ENCODE measurements at regions not wholly inside any gene's neighbourhood (a gene's known extent, or its start where the extent isn't known, plus 50 kb on each side); places are given as distances from the start of the nearest gene placed in this dataset.

GRCh38 chr5:159555084-159555483, 224.8 kb upstream of the IL12B start:
- no peak for DNase-seq (ENCODE audit: low spot score)
- Mint-ChIP-seq H3K27ac (ENCODE audit: unreplicated experiment) (no peak overlapping the region), H3K4me1 (ENCODE audit: unreplicated experiment) (no peaks in the 10 kb centered on the region), H3K36me3 (ENCODE audit: low read depth, unreplicated experiment) (no peaks in the 10 kb centered on the region), H3K4me3 (ENCODE audit: unreplicated experiment) (no peak overlapping the region), H3K9me3 (ENCODE audit: unreplicated experiment) (no peaks in the 10 kb centered on the region), H3K27me3 (ENCODE audit: unreplicated experiment) (no peaks in the 10 kb centered on the region)
- TF ChIP-seq CTCF (IDR thresholded peaks at IDR 0.05; ENCODE audit: unreplicated experiment), result no peak

DNA sequence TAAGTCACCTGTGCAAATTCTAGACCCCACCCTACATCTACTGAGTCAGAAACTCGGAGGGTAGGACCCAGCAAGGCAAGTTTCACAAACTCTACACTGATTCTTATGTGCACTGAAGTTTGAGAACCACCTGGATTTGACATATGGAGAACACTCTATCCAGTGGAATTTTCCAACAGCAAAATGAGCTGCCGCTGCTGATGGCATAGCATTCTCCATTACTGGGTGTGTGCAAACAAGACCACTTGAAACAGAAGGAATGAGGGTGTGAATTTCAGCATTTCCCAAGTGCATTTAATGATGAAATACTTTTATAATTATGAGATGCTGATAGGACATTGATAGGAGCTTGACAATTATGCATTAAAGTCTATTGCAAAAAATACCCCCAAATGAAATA, 229.1 kb upstream of the IL12B start:
- Mint-ChIP-seq H3K9me3 (ENCODE audit: unreplicated experiment) (no peaks in the 10 kb centered on the region), H3K4me3 (ENCODE audit: unreplicated experiment) (no peak overlapping the region), H3K27ac (ENCODE audit: unreplicated experiment) (no peak overlapping the region), H3K36me3 (ENCODE audit: low read depth, unreplicated experiment) (no peaks in the 10 kb centered on the region), H3K27me3 (ENCODE audit: unreplicated experiment) (no peaks in the 10 kb centered on the region), H3K4me1 (ENCODE audit: unreplicated experiment) (no peaks in the 10 kb centered on the region)
- no peak for TF ChIP-seq CTCF (IDR thresholded peaks at IDR 0.05; ENCODE audit: unreplicated experiment)
- DNase-seq (ENCODE audit: low spot score), result no peak

DNA sequence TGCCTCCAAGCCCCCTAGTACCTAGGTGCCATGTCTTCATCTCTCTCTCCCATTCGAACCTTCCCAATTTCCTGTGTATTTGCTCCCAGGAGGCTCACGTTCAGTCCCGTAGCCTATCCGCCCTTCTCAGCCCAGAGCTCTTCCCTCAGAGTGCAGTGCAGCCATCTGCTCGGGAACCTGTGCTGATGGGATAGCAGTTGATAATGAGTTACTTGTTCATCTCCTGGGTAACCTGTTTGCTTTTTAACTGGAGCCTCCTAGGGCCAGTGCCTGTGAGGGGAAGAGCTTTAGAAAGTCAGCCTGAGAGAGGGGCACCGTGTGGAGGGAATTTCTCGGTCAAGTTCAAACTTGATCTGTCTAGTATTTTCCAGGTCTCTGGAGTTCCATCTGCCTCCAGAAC, 229.8 kb upstream of the IL12B start:
- no peaks in the 10 kb centered on the region for H3K36me3 Mint-ChIP-seq (ENCODE audit: low read depth, unreplicated experiment)
- H3K27me3 Mint-ChIP-seq (ENCODE audit: unreplicated experiment), result no peaks in the 10 kb centered on the region
- no peak for TF ChIP-seq CTCF (IDR thresholded peaks at IDR 0.05; ENCODE audit: unreplicated experiment)
- H3K4me3 Mint-ChIP-seq (ENCODE audit: unreplicated experiment), result no peak overlapping the region
- no peak for DNase-seq (ENCODE audit: low spot score)
- no peaks in the 10 kb centered on the region for H3K9me3 Mint-ChIP-seq (ENCODE audit: unreplicated experiment)
- no peak overlapping the region for H3K27ac Mint-ChIP-seq (ENCODE audit: unreplicated experiment)
- H3K4me1 Mint-ChIP-seq (ENCODE audit: unreplicated experiment), result no peaks in the 10 kb centered on the region

DNA sequence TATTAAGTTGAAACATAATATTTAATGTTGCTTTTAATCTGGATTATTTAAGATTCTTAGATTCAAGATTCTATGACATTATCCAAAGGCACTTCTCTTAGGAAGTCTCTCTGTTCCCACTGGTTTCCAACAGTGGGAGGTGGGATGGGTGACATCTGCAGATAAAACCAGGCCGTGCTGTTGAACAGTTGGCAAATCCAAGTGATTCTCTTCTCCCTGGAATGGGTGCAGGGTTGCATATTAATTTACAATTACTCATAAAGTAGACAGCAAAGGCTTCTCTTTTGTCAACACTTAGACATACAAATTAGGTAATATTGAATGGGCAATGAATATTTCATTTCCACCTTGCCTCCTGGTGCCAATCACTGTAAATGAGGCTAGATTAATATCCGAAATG, 233.7 kb upstream of the IL12B start:
- no peaks in the 10 kb centered on the region for H3K36me3 Mint-ChIP-seq (ENCODE audit: low read depth, unreplicated experiment)
- no peak overlapping the region for H3K4me3 Mint-ChIP-seq (ENCODE audit: unreplicated experiment)
- no peaks in the 10 kb centered on the region for H3K27me3 Mint-ChIP-seq (ENCODE audit: unreplicated experiment)
- no peak for TF ChIP-seq CTCF (IDR thresholded peaks at IDR 0.05; ENCODE audit: unreplicated experiment)
- no peaks in the 10 kb centered on the region for H3K4me1 Mint-ChIP-seq (ENCODE audit: unreplicated experiment)
- H3K27ac Mint-ChIP-seq (ENCODE audit: unreplicated experiment), result no peak overlapping the region
- no peak for DNase-seq (ENCODE audit: low spot score)
- no peaks in the 10 kb centered on the region for H3K9me3 Mint-ChIP-seq (ENCODE audit: unreplicated experiment)

DNA sequence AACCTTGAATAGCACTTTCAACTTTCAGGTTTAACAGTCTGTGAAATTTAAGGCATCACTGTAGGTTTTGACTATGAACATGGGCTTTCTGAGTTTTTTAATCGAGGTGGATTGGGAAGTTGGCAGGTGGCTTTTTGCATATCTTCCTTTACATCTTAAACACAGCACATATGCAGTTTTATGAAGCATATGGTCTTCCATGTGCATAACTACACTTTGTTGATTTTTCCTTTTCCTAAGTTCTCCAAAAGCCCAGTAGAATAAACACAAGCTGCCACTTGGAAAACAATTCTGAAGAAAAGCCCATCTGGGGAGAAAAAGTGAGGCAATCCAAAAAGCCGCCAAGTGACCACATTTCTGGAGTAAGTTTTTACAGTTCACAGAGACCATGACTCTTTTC, 236.5 kb upstream of the IL12B start:
- H3K27me3 Mint-ChIP-seq (ENCODE audit: unreplicated experiment), result no peaks in the 10 kb centered on the region
- H3K4me1 Mint-ChIP-seq (ENCODE audit: unreplicated experiment), result no peaks in the 10 kb centered on the region
- DNase-seq (ENCODE audit: low spot score), result no peak
- H3K36me3 Mint-ChIP-seq (ENCODE audit: low read depth, unreplicated experiment), result no peaks in the 10 kb centered on the region
- H3K9me3 Mint-ChIP-seq (ENCODE audit: unreplicated experiment), result no peaks in the 10 kb centered on the region
- H3K27ac Mint-ChIP-seq (ENCODE audit: unreplicated experiment), result no peak overlapping the region
- no peak for TF ChIP-seq CTCF (IDR thresholded peaks at IDR 0.05; ENCODE audit: unreplicated experiment)
- H3K4me3 Mint-ChIP-seq (ENCODE audit: unreplicated experiment), result no peak overlapping the region
